Heart left ventricle (tissue), 16 donors: ENCODE measurements at regions not wholly inside any gene's neighbourhood (a gene's known extent, or its start where the extent isn't known, plus 50 kb on each side); places are given as distances from the start of the nearest gene placed in this dataset.
A peak's percentile ranks its signal among the peaks of the same experiment; 100 is the strongest.
"Not testable (repeated sequence)": the region's sequence is repeated elsewhere in the genome, so short reads cannot be mapped to it uniquely, and the experiment has no call there.

ENCODE experiments used
- ATAC-seq, 4 donors: fragments of 200-7000 bp; cut with Tn5 transposase; one replicate each; pipeline ENCODE4 v1.9.1; 2020 to 2022; ENCODE audit warnings: moderate library complexity in 4 of 4, mild to moderate bottlenecking in 3 of 4, moderate number of reproducible peaks in 1 of 4
- DNase-seq, 5 donors: peaks; one replicate each; pipeline ENCODE4 v3.0.0-alpha.2; 2020
- H3K27ac ChIP-seq, 12 donors: fragments of 200-600 bp; sonication (generic) in 4 of 12; one replicate each; pipeline versions ENCODE4 v1.5.0 to v1.8.0; 2016 to 2022; ENCODE audit warnings: mild to moderate bottlenecking in 2 of 12
- H3K27me3 ChIP-seq, 9 donors: fragments of 200-600 bp; sonication (generic) in 2 of 9; one replicate each; pipeline versions ENCODE4 v1.5.1 to v1.8.0; 2016 to 2022; ENCODE audit warnings: mild to moderate bottlenecking in 3 of 9
- H3K36me3 ChIP-seq, 9 donors: fragments of 200-600 bp; sonication (generic) in 2 of 9; one replicate each; pipeline versions ENCODE4 v1.5.0 to v1.8.0; 2018 to 2022; ENCODE audit warnings: mild to moderate bottlenecking in 2 of 9
- H3K4me1 ChIP-seq, 12 donors: fragments of 200-600 bp; sonication (generic) in 4 of 12; one replicate each; pipeline versions ENCODE4 v1.5.0 to v1.8.0; 2016 to 2022; ENCODE audit warnings: mild to moderate bottlenecking in 3 of 12
- H3K4me3 ChIP-seq, 12 donors: fragments of 200-600 bp; sonication (generic) in 4 of 12; one replicate each; pipeline versions ENCODE4 v1.5.0 to v1.8.0; 2017 to 2022; ENCODE audit warnings: mild to moderate bottlenecking in 9 of 12, moderate library complexity in 4 of 12
- H3K9me3 ChIP-seq, 12 donors: fragments of 200-600 bp; sonication (generic) in 4 of 12; one replicate each; pipeline versions ENCODE4 v1.5.0 to v1.8.0; 2016 to 2022; ENCODE audit warnings: mild to moderate bottlenecking in 1 of 12
- CTCF ChIP-seq, 12 donors: fragments of 200-600 bp; sonication (generic) in 4 of 12; IDR thresholded peaks; one replicate each; pipeline versions ENCODE4 v1.5.0 to v1.8.0; 2018 to 2022; ENCODE audit warnings: antibody characterized with exemption in 12 of 12, mild to moderate bottlenecking in 5 of 12
- POLR2A ChIP-seq, 2 donors: fragments of 450-650 bp; IDR thresholded peaks; one replicate each; pipeline ENCODE4 v1.6.1; 2017; ENCODE audit warnings: antibody characterized with exemption in 2 of 2, mild to moderate bottlenecking in 2 of 2, moderate library complexity in 2 of 2
- WGBS, 4 donors: extraction: QIAGEN DNeasy Blood & Tissue Kit in 2 of 4; methylation state at CpG; one replicate each; pipeline versions ENCODE4 v1.1.5 to v1.1.7; 2013 to 2018; 5-methylcytosine and 5-hydroxymethylcytosine counted together
- intact Hi-C, 10 donors: fragments of 100-400 bp; cut with DNase I; formaldehyde crosslinking; loops; one replicate each; pipeline versions ENCODE4 v1.11.1 to v1.14.2; 2022
- donor health status: ischemic (EF 13 %, LVEDD 7.1; RV severe dilation, severe dysfunction).
- donor health status: healthy with polysubstance abuse.
- donor health status: DM: no; HTN: yes; CAD: no.
- donor health status: DM: no; HTN: no; CAD: no.
- donor health status: ischemic (EF 25% LVEDD 6.9; RV normal size, moderate dysfunction).
- donor health status: ischemic (EF 25% LVEDD 5.7; RV mildly dilated, moderate dysfunction).
- donor health status: healthy.
- donor health status: DM: yes; HTN: yes; CAD: no.
- donor health status: ischemic (EF 35%, LVEDD 5.7; RV mildly dilated, moderate dysfunction).
- donor health status: nonischemic (EF 11% LVEDD 7.7; RV severe dilation, severe dysfunction).
- donor health status: DM: yes; HTN: yes; CAD: no.
- donor health status: PGD.
- donor health status: ischemic (EF 29% LVEDD 5.4; RV normal size, mild dysfunction).
- donor health status: nonischemic (EF 23%, LVEDD 6.1; RV moderate dilation, normal function).

DNA sequence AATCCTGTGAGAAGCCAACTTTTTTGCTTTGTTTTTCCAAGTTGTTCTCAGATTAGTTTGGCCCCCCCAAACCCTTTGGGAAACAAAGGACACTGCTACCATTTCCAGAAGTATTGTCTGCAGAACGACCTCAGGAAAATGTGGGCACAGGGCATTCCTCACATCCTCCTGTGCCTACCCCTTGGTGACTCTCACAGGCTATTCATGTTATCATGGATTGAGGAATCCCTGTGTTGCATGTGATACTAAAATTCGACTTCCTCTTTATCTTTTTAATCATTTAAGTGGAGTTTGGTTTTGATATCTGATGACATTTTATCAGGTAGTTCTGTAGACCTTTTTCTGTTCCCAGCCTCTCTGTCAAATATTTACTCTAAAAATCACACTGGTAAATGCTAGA lies 184.5 kb downstream of the FASLG start:
- peaks cover 0 to 16% (median 0%) of the 10 kb centered on the region in 12 donors for H3K4me1 ChIP-seq
- WGBS, 4 donors: 16 to 31% (median 23%) methylated on average over 2 of the region's 2 CpGs
- H3K36me3 ChIP-seq: no peaks in the 10 kb centered on the region
- H3K9me3 ChIP-seq: no peaks in the 10 kb centered on the region
- no peak overlapping the region for H3K27ac ChIP-seq
- no peak overlapping the region for H3K4me3 ChIP-seq
- DNase-seq: no peak
- no peak for ATAC-seq
- TF ChIP-seq CTCF (IDR thresholded peaks at IDR 0.05): no peak
- no peak for TF ChIP-seq POLR2A (IDR thresholded peaks at IDR 0.05)
- intact Hi-C loops: no loop called here
- no peaks in the 10 kb centered on the region for H3K27me3 ChIP-seq

GRCh38 chr1:172845371-172845770 lies 186.5 kb downstream of the FASLG start:
- WGBS, 4 donors: 16 to 50% (median 42%) methylated on average over 2 of the region's 2 CpGs
- Histone ChIP-seq H3K9me3 (no peaks in the 10 kb centered on the region), H3K4me1 (peaks cover 0 to 16% (median 0%) of the 10 kb centered on the region in 12 donors), H3K27me3 (no peaks in the 10 kb centered on the region), H3K27ac (no peak overlapping the region), H3K4me3 (no peak overlapping the region), H3K36me3 (no peaks in the 10 kb centered on the region)
- DNase-seq (peak in 1 of 5 donors; percentile 34), ATAC-seq (peak in 3 of 4 donors; percentile 28 to 53 (median 32))
- intact Hi-C loops: no loop called here
- TF ChIP-seq POLR2A (IDR thresholded peaks at IDR 0.05): no peak
- TF ChIP-seq CTCF (IDR thresholded peaks at IDR 0.05): no peak

DNA sequence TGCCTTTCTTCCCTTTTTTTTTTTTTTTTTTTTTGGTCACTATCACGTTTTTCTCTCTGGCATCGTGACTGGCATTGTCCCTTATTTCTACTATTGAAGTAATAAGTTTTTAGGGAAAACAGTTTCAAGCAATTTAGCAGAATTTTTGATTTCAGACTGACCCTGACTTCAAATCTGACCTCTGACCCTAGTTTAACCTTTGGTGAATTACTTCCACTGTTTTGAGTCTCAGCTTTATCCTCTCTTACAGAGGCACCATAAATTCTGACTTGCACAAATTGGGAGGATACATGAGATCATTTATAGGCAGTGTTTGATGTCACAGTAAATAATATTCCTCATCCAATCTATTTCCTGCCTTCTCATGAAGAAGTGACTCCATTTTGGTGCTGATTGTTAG lies 187.0 kb downstream of the FASLG start:
- H3K27me3 ChIP-seq: no peaks in the 10 kb centered on the region
- H3K36me3 ChIP-seq: no peaks in the 10 kb centered on the region
- H3K9me3 ChIP-seq: no peaks in the 10 kb centered on the region
- ATAC-seq (no peak), DNase-seq (no peak)
- H3K4me3 ChIP-seq: no peak overlapping the region
- intact Hi-C loops: no loop called here
- WGBS, 4 donors: 83 to 87% (median 85%) methylated on average over 2 of the region's 2 CpGs
- TF ChIP-seq CTCF (IDR thresholded peaks at IDR 0.05) (no peak), POLR2A (IDR thresholded peaks at IDR 0.05) (no peak)
- H3K27ac ChIP-seq: no peak overlapping the region
- peaks cover 0 to 16% (median 0%) of the 10 kb centered on the region in 12 donors for H3K4me1 ChIP-seq

GRCh38 chr1:172847814-172848213 lies 188.9 kb downstream of the FASLG start:
- ATAC-seq, H3K27ac ChIP-seq, H3K27me3 ChIP-seq, H3K9me3 ChIP-seq, intact Hi-C loops, H3K4me3 ChIP-seq, H3K36me3 ChIP-seq, DNase-seq: not testable (repeated sequence)
- H3K4me1 ChIP-seq: peaks cover 0 to 16% (median 0%) of the 10 kb centered on the region in 12 donors

GRCh38 chr1:172849653-172850052 lies 190.8 kb downstream of the FASLG start:
- Histone ChIP-seq H3K27ac (no peak overlapping the region), H3K36me3 (no peaks in the 10 kb centered on the region), H3K27me3 (no peaks in the 10 kb centered on the region), H3K9me3 (no peaks in the 10 kb centered on the region), H3K4me1 (peaks cover 0 to 12% (median 0%) of the 10 kb centered on the region in 12 donors), H3K4me3 (no peak overlapping the region)
- intact Hi-C loops: no loop called here
- ATAC-seq (no peak), DNase-seq (no peak)
- TF ChIP-seq CTCF (IDR thresholded peaks at IDR 0.05) (no peak), POLR2A (IDR thresholded peaks at IDR 0.05) (no peak)
- 92 to 95% (median 93%) methylated on average over 2 of the region's 2 CpGs for WGBS, 4 donors
